ENCODE measurements at regions not wholly inside any gene's neighbourhood (a gene's known extent, or its start where the extent isn't known, plus 50 kb on each side); places are given as distances from the start of the nearest gene placed in this dataset.

GRCh38 chr7:41425926-41426325, 277.0 kb downstream of the INHBA start:
- TF ChIP-seq MXI1 (IDR thresholded peaks at IDR 0.05; ENCODE audit: low read depth, low read length) (no peak), NRF1 (IDR thresholded peaks at IDR 0.05; ENCODE audit: low read depth, low read length) (no peak), JUND (IDR thresholded peaks at IDR 0.05) (peak; percentile 50), FOSL2 (IDR thresholded peaks at IDR 0.05; ENCODE audit: borderline replicate concordance, low read depth) (peak; percentile 75; the same call in 1 of the 2 replicates), CHD2 (IDR thresholded peaks at IDR 0.05; ENCODE audit: low read length, partially characterized antibody) (no peak), ZBTB33 (IDR thresholded peaks at IDR 0.05; ENCODE audit: borderline replicate concordance, low read depth) (no peak), EP300 (IDR thresholded peaks at IDR 0.05; ENCODE audit: borderline replicate concordance in 1 of 2, low read depth in 1 of 2, low read length in 1 of 2) (no peak)
- Histone ChIP-seq H3K4me2 (0 out of 2 replicates have a peak overlapping the region, but pooled peaks have one; percentile 1), H3K9ac (peak overlapping the region; percentile 20; the same call in 1 of the 2 replicates), H3K9me2 (no peaks in the 10 kb centered on the region), H3K27me3 (ENCODE audit: insufficient read depth) (no peaks in the 10 kb centered on the region), H3K4me1 (ENCODE audit: control insufficient read depth in 1 of 2, insufficient read depth in 2 of 2, low read depth in 1 of 2, low read length in 1 of 2) (peaks cover 0 to 7% of the 10 kb centered on the region in 2 experiments; a peak in 1 of 4 replicates), H3F3A (replicated peaks; ENCODE audit: insufficient read depth) (peaks cover 6% of the 10 kb centered on the region), H4K20me1 (ENCODE audit: insufficient read depth) (no peaks in the 10 kb centered on the region), H3K27ac (ENCODE audit: low read depth in 2 of 2, low read length in 1 of 2) (peak overlapping the region in 1 of 2 experiments; percentile 69; a peak in 2 of 4 replicates), H3K79me2 (ENCODE audit: insufficient read depth) (no peaks in the 10 kb centered on the region), H3K9me3 (no peaks in the 10 kb centered on the region), H2AFZ (ENCODE audit: low read depth) (peak overlapping the region; percentile 56; the same call in 1 of the 2 replicates), H3K4me3 (ENCODE audit: low read depth in 2 of 2, low read length in 1 of 2) (no peak overlapping the region), H3K36me3 (replicated peaks in 1 of 2; ENCODE audit: control insufficient read depth in 1 of 2, insufficient read depth in 2 of 2, low read length in 1 of 2) (no peaks in the 10 kb centered on the region)
- WGBS (ENCODE audit: low lambda C conversion rate), result 60% methylated on average over 3 of the region's 3 CpGs
- ChIA-PET POLR2A (no interaction called here), CTCF (interaction anchor here (0.9 kb wide), 1 partner anchor 271 kb away, joined by 3 read pairs; no protein-coding TSS in a partner anchor)
- no peak for DNase-seq

- Histone ChIP-seq H2AFZ (ENCODE audit: low read depth) (no peak overlapping the region), H3K27me3 (ENCODE audit: insufficient read depth) (no peaks in the 10 kb centered on the region), H3K9me2 (no peaks in the 10 kb centered on the region), H3K4me3 (ENCODE audit: low read depth in 2 of 2, low read length in 1 of 2) (no peak overlapping the region), H3K4me2 (no peak overlapping the region), H3K4me1 (ENCODE audit: control insufficient read depth in 1 of 2, insufficient read depth in 2 of 2, low read depth in 1 of 2, low read length in 1 of 2) (peaks cover 0 to 7% of the 10 kb centered on the region in 2 experiments; a peak in 1 of 4 replicates), H3K27ac (ENCODE audit: low read depth in 2 of 2, low read length in 1 of 2) (no peak overlapping the region), H3K9ac (no peak overlapping the region), H4K20me1 (ENCODE audit: insufficient read depth) (no peaks in the 10 kb centered on the region), H3K9me3 (no peaks in the 10 kb centered on the region), H3K36me3 (replicated peaks in 1 of 2; ENCODE audit: control insufficient read depth in 1 of 2, insufficient read depth in 2 of 2, low read length in 1 of 2) (no peaks in the 10 kb centered on the region), H3K79me2 (ENCODE audit: insufficient read depth) (no peaks in the 10 kb centered on the region), H3F3A (replicated peaks; ENCODE audit: insufficient read depth) (peaks cover 6% of the 10 kb centered on the region)
- TF ChIP-seq EP300 (IDR thresholded peaks at IDR 0.05; ENCODE audit: borderline replicate concordance in 1 of 2, low read depth in 1 of 2, low read length in 1 of 2), result no peak
- TF ChIP-seq TCF12 (IDR thresholded peaks at IDR 0.05), result no peak
- no peak for TF ChIP-seq RCOR1 (IDR thresholded peaks at IDR 0.05; ENCODE audit: low read length)
- no peak for TF ChIP-seq USF2 (IDR thresholded peaks at IDR 0.05; ENCODE audit: borderline replicate concordance, low read depth, low read length)
- ChIA-PET CTCF (interaction anchor here (0.9 kb wide), 1 partner anchor 245 kb away, joined by 3 read pairs; no protein-coding TSS in a partner anchor), POLR2A (no interaction called here)
- 54% methylated on average over 3 of the region's 3 CpGs for WGBS (ENCODE audit: low lambda C conversion rate)
- DNase-seq, result no peak
Measured at GRCh38 chr7:41421056-41421455, 281.8 kb downstream of the INHBA start.

Measured in SK-N-SH (cell line).